ENCODE measurements at regions not wholly inside any gene's neighbourhood (a gene's known extent, or its start where the extent isn't known, plus 50 kb on each side); places are given as distances from the start of the nearest gene placed in this dataset.

DNA sequence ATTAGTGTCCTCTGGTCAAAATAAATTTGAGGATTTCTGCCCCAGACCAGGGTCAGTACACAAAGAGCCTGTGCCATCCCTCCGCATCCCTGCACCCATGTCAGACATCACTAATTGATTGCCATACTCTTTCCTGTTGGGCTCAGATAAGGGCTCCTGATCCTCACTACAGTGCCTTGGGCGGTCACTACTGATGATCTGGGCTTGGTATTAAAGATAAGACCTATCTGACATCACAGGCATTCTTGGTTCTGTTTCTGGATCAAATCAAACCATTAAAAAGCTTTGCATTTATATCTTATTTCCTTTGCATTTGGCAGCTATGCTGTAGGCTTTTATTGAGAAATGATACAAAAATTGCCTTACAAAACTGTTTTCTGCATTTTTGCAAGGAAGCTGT is 103.5 kb upstream of the TENM4 start:
- Histone ChIP-seq H3K27ac (ENCODE audit: low read depth, low read length) (no peak overlapping the region), H3K4me1 (ENCODE audit: insufficient read depth, low read length) (no peaks in the 10 kb centered on the region), H3K4me3 (ENCODE audit: low read length in 2 of 2) (no peak overlapping the region), H3K27me3 (ENCODE audit: insufficient read depth, low read length) (no peaks in the 10 kb centered on the region), H3K36me3 (ENCODE audit: insufficient read depth, low read length) (no peaks in the 10 kb centered on the region), H3K9me3 (ENCODE audit: control insufficient read depth in 1 of 2, low read length in 2 of 2) (no peaks in the 10 kb centered on the region)
- no peak overlapping the region for H3K4me3 Mint-ChIP-seq
- H3K9me3 Mint-ChIP-seq: peaks cover 0 to 6% (median 0%) of the 10 kb centered on the region in 8 donors
- POLR2A ChIA-PET (ENCODE audit: partially characterized antibody): no interaction called here
- CTCF ChIA-PET (ENCODE audit: partially characterized antibody): no interaction called here
- no peak overlapping the region for H3K27ac Mint-ChIP-seq
- H3K36me3 Mint-ChIP-seq: no peaks in the 10 kb centered on the region
- intact Hi-C loops (cut with micrococcal nuclease): no loop called here
- DNase-seq: no peak
- H3K27me3 Mint-ChIP-seq: peaks cover 0 to 3% of the 10 kb centered on the region in 2 donors
- no peaks in the 10 kb centered on the region for H3K4me1 Mint-ChIP-seq

- no peaks in the 10 kb centered on the region for H3K9me3 ChIP-seq (ENCODE audit: control insufficient read depth in 1 of 2, low read length in 2 of 2)
- H3K27me3 Mint-ChIP-seq: peaks cover 0 to 3% of the 10 kb centered on the region in 2 donors
- intact Hi-C loops (cut with micrococcal nuclease): no loop called here
- DNase-seq: no peak
- no peaks in the 10 kb centered on the region for H3K4me1 ChIP-seq (ENCODE audit: insufficient read depth, low read length)
- no peaks in the 10 kb centered on the region for H3K27me3 ChIP-seq (ENCODE audit: insufficient read depth, low read length)
- no peaks in the 10 kb centered on the region for H3K4me1 Mint-ChIP-seq
- H3K36me3 Mint-ChIP-seq: no peaks in the 10 kb centered on the region
- H3K4me3 ChIP-seq (ENCODE audit: low read length in 2 of 2): no peak overlapping the region
- H3K4me3 Mint-ChIP-seq: no peak overlapping the region
- H3K36me3 ChIP-seq (ENCODE audit: insufficient read depth, low read length): no peaks in the 10 kb centered on the region
- ChIA-PET CTCF (ENCODE audit: partially characterized antibody) (no interaction called here), POLR2A (ENCODE audit: partially characterized antibody) (no interaction called here)
- no peak overlapping the region for H3K27ac ChIP-seq (ENCODE audit: low read depth, low read length)
- no peak overlapping the region for H3K27ac Mint-ChIP-seq
- peaks cover 0 to 9% (median 0%) of the 10 kb centered on the region in 8 donors for H3K9me3 Mint-ChIP-seq
Observed at GRCh38 chr11:79543101-79543500, 102.3 kb upstream of the TENM4 start.

DNA sequence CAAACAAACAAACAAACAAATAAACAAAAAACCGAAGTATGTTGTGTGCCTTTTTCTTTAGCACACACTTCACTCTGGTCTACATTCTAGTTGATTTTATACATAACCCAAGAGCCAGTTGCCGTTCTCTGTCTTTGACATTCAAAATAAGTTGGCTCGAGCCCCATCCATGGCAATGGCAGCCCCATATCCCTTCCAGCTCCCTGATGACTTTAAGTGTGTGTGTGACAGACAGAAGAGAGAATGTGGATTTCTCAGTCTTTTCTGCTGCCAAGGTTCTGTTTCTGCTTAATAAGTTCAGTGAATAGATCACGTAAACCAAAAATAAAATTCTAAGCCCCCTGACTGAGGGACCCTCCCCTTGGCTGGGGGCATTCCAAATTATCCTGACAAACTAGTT is 100.6 kb upstream of the TENM4 start:
- Mint-ChIP-seq H3K27me3 (peaks cover 0 to 3% of the 10 kb centered on the region in 2 donors), H3K4me3 (no peak overlapping the region), H3K27ac (no peak overlapping the region), H3K4me1 (no peaks in the 10 kb centered on the region), H3K9me3 (peaks cover 0 to 11% (median 0%) of the 10 kb centered on the region in 8 donors), H3K36me3 (no peaks in the 10 kb centered on the region)
- intact Hi-C loops (cut with micrococcal nuclease): no loop called here
- Histone ChIP-seq H3K36me3 (ENCODE audit: insufficient read depth, low read length) (no peaks in the 10 kb centered on the region), H3K27ac (ENCODE audit: low read depth, low read length) (no peak overlapping the region), H3K4me1 (ENCODE audit: insufficient read depth, low read length) (no peaks in the 10 kb centered on the region), H3K4me3 (ENCODE audit: low read length in 2 of 2) (no peak overlapping the region), H3K9me3 (ENCODE audit: control insufficient read depth in 1 of 2, low read length in 2 of 2) (no peaks in the 10 kb centered on the region), H3K27me3 (ENCODE audit: insufficient read depth, low read length) (no peaks in the 10 kb centered on the region)
- CTCF ChIA-PET (ENCODE audit: partially characterized antibody): no interaction called here
- no peak for DNase-seq
- POLR2A ChIA-PET (ENCODE audit: partially characterized antibody): no interaction called here

DNA sequence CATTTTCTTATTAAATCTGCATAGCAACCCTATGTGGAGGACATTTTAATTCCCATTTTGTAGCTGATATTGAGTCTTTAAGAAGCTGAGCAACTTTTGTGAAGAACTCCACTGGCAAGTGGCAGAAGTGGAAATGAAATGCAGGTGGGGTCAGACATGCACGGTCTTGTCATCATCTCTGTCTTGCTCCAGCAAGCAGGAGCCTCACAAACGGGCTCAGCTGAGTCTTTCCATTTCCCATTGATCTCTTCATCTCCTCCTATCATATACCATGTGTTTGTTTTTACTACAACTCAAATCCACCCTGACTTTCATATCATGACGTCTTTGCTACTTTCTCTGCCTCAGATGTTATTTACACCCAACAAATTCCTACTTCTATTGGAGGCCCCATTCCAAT is 97.9 kb upstream of the TENM4 start:
- POLR2A ChIA-PET (ENCODE audit: partially characterized antibody): no interaction called here
- H3K27me3 ChIP-seq (ENCODE audit: insufficient read depth, low read length): no peaks in the 10 kb centered on the region
- peaks cover 0 to 3% of the 10 kb centered on the region in 2 donors for H3K27me3 Mint-ChIP-seq
- no peaks in the 10 kb centered on the region for H3K36me3 Mint-ChIP-seq
- no peaks in the 10 kb centered on the region for H3K36me3 ChIP-seq (ENCODE audit: insufficient read depth, low read length)
- H3K27ac ChIP-seq (ENCODE audit: low read depth, low read length): no peak overlapping the region
- H3K27ac Mint-ChIP-seq: no peak overlapping the region
- no peaks in the 10 kb centered on the region for H3K4me1 ChIP-seq (ENCODE audit: insufficient read depth, low read length)
- H3K9me3 Mint-ChIP-seq: peaks cover 0 to 8% (median 1%) of the 10 kb centered on the region in 8 donors
- intact Hi-C loops (cut with micrococcal nuclease): no loop called here
- H3K4me3 Mint-ChIP-seq: no peak overlapping the region
- CTCF ChIA-PET (ENCODE audit: partially characterized antibody): no interaction called here
- H3K4me1 Mint-ChIP-seq: no peaks in the 10 kb centered on the region
- no peaks in the 10 kb centered on the region for H3K9me3 ChIP-seq (ENCODE audit: control insufficient read depth in 1 of 2, low read length in 2 of 2)
- no peak for DNase-seq
- no peak overlapping the region for H3K4me3 ChIP-seq (ENCODE audit: low read length in 2 of 2)

DNA sequence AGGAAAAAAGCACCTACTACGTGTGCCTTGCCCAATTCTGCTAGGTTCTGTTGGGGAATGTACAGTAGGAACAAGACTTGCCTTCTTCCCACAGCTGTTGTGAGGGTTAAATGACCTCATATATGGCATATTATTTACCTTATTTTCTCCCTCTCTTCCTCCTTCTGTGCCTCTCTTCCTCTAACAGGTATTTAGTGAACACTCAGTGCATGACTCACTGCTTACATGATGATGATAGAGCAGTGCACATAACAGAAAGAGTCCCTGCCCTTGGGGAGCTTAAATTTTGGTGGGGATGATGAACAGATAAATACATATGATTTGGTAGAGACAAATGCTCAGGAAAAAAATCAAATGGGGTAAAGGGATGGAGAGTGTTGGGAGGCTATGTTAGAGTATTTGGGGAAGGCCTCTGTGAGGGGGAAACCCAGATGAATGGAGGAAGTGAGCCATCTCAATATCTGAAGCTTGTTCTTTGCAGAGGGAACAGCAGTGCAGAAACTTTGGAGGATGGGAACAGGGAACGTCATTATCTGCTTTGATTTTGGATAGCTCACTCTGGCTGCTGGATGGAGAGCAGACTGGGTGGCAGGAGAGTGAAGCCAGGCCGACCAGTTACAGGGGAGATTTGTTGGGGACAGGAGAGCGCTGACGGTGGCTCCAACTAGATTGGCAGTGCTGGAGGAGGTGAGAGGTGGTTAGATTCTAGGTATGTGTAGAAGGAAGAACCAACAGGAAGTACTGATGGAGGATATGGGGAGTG is 95.5 kb upstream of the TENM4 start:
- Mint-ChIP-seq H3K27me3 (no peaks in the 10 kb centered on the region), H3K27ac (no peak overlapping the region), H3K9me3 (peaks cover 0 to 9% (median 5%) of the 10 kb centered on the region in 8 donors), H3K36me3 (no peaks in the 10 kb centered on the region), H3K4me1 (no peaks in the 10 kb centered on the region), H3K4me3 (no peak overlapping the region)
- no peaks in the 10 kb centered on the region for H3K9me3 ChIP-seq (ENCODE audit: control insufficient read depth in 1 of 2, low read length in 2 of 2)
- no peak for DNase-seq
- ChIA-PET CTCF (ENCODE audit: partially characterized antibody) (no interaction called here), POLR2A (ENCODE audit: partially characterized antibody) (no interaction called here)
- no peak overlapping the region for H3K27ac ChIP-seq (ENCODE audit: low read depth, low read length)
- no peaks in the 10 kb centered on the region for H3K4me1 ChIP-seq (ENCODE audit: insufficient read depth, low read length)
- no peaks in the 10 kb centered on the region for H3K27me3 ChIP-seq (ENCODE audit: insufficient read depth, low read length)
- H3K4me3 ChIP-seq (ENCODE audit: low read length in 2 of 2): no peak overlapping the region
- H3K36me3 ChIP-seq (ENCODE audit: insufficient read depth, low read length): no peaks in the 10 kb centered on the region
- intact Hi-C loops (cut with micrococcal nuclease): no loop called here

GRCh38 chr11:79535606-79536005 is 94.8 kb upstream of the TENM4 start:
- Mint-ChIP-seq H3K36me3 (no peaks in the 10 kb centered on the region), H3K27me3 (no peaks in the 10 kb centered on the region)

DNA sequence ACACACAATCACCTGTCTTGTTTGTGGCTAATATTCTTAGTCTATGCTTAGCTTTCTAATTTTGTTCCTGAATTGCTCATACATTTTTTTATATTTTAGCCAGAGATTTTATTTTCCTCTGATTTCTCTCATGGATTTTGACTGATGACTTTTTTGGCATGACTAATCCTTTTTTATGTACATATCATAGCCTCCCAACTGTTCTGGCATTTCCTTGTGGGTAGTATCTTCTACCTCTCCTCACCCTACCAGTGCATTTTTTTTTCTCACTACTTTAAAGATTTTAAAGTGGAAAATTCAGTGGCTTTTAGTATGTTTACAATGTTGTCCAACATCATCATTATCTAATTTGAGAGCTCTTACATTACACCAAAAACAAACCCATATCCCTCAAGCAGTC is 84.4 kb upstream of the TENM4 start:
- intact Hi-C loops (cut with micrococcal nuclease): no loop called here
- Histone ChIP-seq H3K27ac (ENCODE audit: low read depth, low read length) (no peak overlapping the region), H3K9me3 (ENCODE audit: control insufficient read depth in 1 of 2, low read length in 2 of 2) (no peaks in the 10 kb centered on the region), H3K27me3 (ENCODE audit: insufficient read depth, low read length) (no peaks in the 10 kb centered on the region), H3K4me3 (ENCODE audit: low read length in 2 of 2) (no peak overlapping the region), H3K36me3 (ENCODE audit: insufficient read depth, low read length) (no peaks in the 10 kb centered on the region), H3K4me1 (ENCODE audit: insufficient read depth, low read length) (no peaks in the 10 kb centered on the region)
- H3K4me3 Mint-ChIP-seq: no peak overlapping the region
- H3K4me1 Mint-ChIP-seq: no peaks in the 10 kb centered on the region
- H3K36me3 Mint-ChIP-seq: no peaks in the 10 kb centered on the region
- no peak for DNase-seq
- peaks cover 0 to 1% of the 10 kb centered on the region in 2 donors for H3K27me3 Mint-ChIP-seq
- no peak overlapping the region for H3K27ac Mint-ChIP-seq
- peaks cover 2 to 8% (median 3%) of the 10 kb centered on the region in 8 donors for H3K9me3 Mint-ChIP-seq
- POLR2A ChIA-PET (ENCODE audit: partially characterized antibody): no interaction called here
- CTCF ChIA-PET (ENCODE audit: partially characterized antibody): no interaction called here

More at GRCh38 chr11:79535606-79536005, 94.8 kb upstream of the TENM4 start:
- H3K36me3 ChIP-seq (ENCODE audit: insufficient read depth, low read length): no peaks in the 10 kb centered on the region
- no peaks in the 10 kb centered on the region for H3K4me1 ChIP-seq (ENCODE audit: insufficient read depth, low read length)
- Mint-ChIP-seq H3K9me3 (peaks cover 0 to 12% (median 6%) of the 10 kb centered on the region in 8 donors), H3K4me1 (no peaks in the 10 kb centered on the region), H3K4me3 (no peak overlapping the region), H3K27ac (no peak overlapping the region)
- intact Hi-C loops (cut with micrococcal nuclease): no loop called here
- no peak for DNase-seq
- ChIA-PET POLR2A (ENCODE audit: partially characterized antibody) (no interaction called here), CTCF (ENCODE audit: partially characterized antibody) (no interaction called here)
- no peak overlapping the region for H3K27ac ChIP-seq (ENCODE audit: low read depth, low read length)
- H3K9me3 ChIP-seq (ENCODE audit: control insufficient read depth in 1 of 2, low read length in 2 of 2): no peaks in the 10 kb centered on the region
- H3K4me3 ChIP-seq (ENCODE audit: low read length in 2 of 2): no peak overlapping the region
- H3K27me3 ChIP-seq (ENCODE audit: insufficient read depth, low read length): no peaks in the 10 kb centered on the region

GRCh38 chr11:79522626-79523025 is 81.8 kb upstream of the TENM4 start:
- ChIA-PET POLR2A (ENCODE audit: partially characterized antibody) (no interaction called here), CTCF (ENCODE audit: partially characterized antibody) (no interaction called here)
- no peaks in the 10 kb centered on the region for H3K36me3 ChIP-seq (ENCODE audit: insufficient read depth, low read length)
- DNase-seq: no peak
- H3K27me3 ChIP-seq (ENCODE audit: insufficient read depth, low read length): no peaks in the 10 kb centered on the region
- no peaks in the 10 kb centered on the region for H3K4me1 ChIP-seq (ENCODE audit: insufficient read depth, low read length)
- Mint-ChIP-seq H3K36me3 (no peaks in the 10 kb centered on the region), H3K9me3 (peaks cover 0 to 8% (median 2%) of the 10 kb centered on the region in 8 donors), H3K27me3 (no peaks in the 10 kb centered on the region), H3K4me1 (no peaks in the 10 kb centered on the region), H3K27ac (no peak overlapping the region), H3K4me3 (no peak overlapping the region)
- H3K4me3 ChIP-seq (ENCODE audit: low read length in 2 of 2): no peak overlapping the region
- intact Hi-C loops (cut with micrococcal nuclease): no loop called here
- H3K9me3 ChIP-seq (ENCODE audit: control insufficient read depth in 1 of 2, low read length in 2 of 2): no peaks in the 10 kb centered on the region
- no peak overlapping the region for H3K27ac ChIP-seq (ENCODE audit: low read depth, low read length)

All from CD4-positive, alpha-beta memory T cell (primary cell).